T-helper 1 cell treated with Interleukin-12 subunit alpha and Interleukin-12 subunit beta and Interleukin-4 antibody, amounts not matched to agents 30 μg/mL and 1 μg/mL, for 36 hours (primary cell): ENCODE measurements at regions not wholly inside any gene's neighbourhood (a gene's known extent, or its start where the extent isn't known, plus 50 kb on each side); places are given as distances from the start of the nearest gene placed in this dataset.
"Not testable (repeated sequence)": the region's sequence is repeated elsewhere in the genome, so short reads cannot be mapped to it uniquely, and the experiment has no call there.

ENCODE experiments used
- H3K27ac Mint-ChIP-seq: one replicate; pipeline ENCODE4 v1.8.0; 2021; ENCODE audit warnings: mild to moderate bottlenecking, mixed read lengths
- H3K27me3 Mint-ChIP-seq: one replicate; pipeline ENCODE4 v1.8.0; 2021; ENCODE audit warnings: low read depth, mixed read lengths
- H3K36me3 Mint-ChIP-seq: one replicate; pipeline ENCODE4 v1.8.0; 2021; ENCODE audit warnings: low read depth, mixed read lengths
- H3K4me1 Mint-ChIP-seq: one replicate; pipeline ENCODE4 v1.8.0; 2021; ENCODE audit warnings: low read depth, mixed read lengths
- H3K4me3 Mint-ChIP-seq: one replicate; pipeline ENCODE4 v1.8.0; 2021; ENCODE audit warnings: mild to moderate bottlenecking, moderate library complexity, mixed read lengths
- H3K9me3 Mint-ChIP-seq: one replicate; pipeline ENCODE4 v1.8.0; 2021; ENCODE audit warnings: mixed read lengths

- no peaks in the 10 kb centered on the region for H3K27me3 Mint-ChIP-seq
- H3K4me1 Mint-ChIP-seq, result no peaks in the 10 kb centered on the region
- H3K4me3 Mint-ChIP-seq, result no peak overlapping the region
- H3K9me3 Mint-ChIP-seq, result no peaks in the 10 kb centered on the region
- no peak overlapping the region for H3K27ac Mint-ChIP-seq
- no peaks in the 10 kb centered on the region for H3K36me3 Mint-ChIP-seq
Observed at GRCh38 chr2:195168369-195168768, 488.7 kb upstream of the SLC39A10 start.

- no peaks in the 10 kb centered on the region for H3K27me3 Mint-ChIP-seq
- H3K36me3 Mint-ChIP-seq, result no peaks in the 10 kb centered on the region
- no peaks in the 10 kb centered on the region for H3K4me1 Mint-ChIP-seq
- no peak overlapping the region for H3K27ac Mint-ChIP-seq
- H3K9me3 Mint-ChIP-seq, result no peaks in the 10 kb centered on the region
- no peak overlapping the region for H3K4me3 Mint-ChIP-seq
Observed at GRCh38 chr2:195164930-195165329, 492.1 kb upstream of the SLC39A10 start.

GRCh38 chr2:195162918-195163317 lies 494.1 kb upstream of the SLC39A10 start:
- H3K27ac Mint-ChIP-seq, result no peak overlapping the region
- no peaks in the 10 kb centered on the region for H3K4me1 Mint-ChIP-seq

GRCh38 chr2:195162194-195162593 lies 494.8 kb upstream of the SLC39A10 start:
- H3K27me3 Mint-ChIP-seq, result no peaks in the 10 kb centered on the region

More at GRCh38 chr2:195162918-195163317, 494.1 kb upstream of the SLC39A10 start:
- Mint-ChIP-seq H3K27me3 (no peaks in the 10 kb centered on the region), H3K4me3 (no peak overlapping the region), H3K36me3 (no peaks in the 10 kb centered on the region), H3K9me3 (no peaks in the 10 kb centered on the region)

GRCh38 chr2:195160963-195161362 lies 496.1 kb upstream of the SLC39A10 start:
- H3K4me3 Mint-ChIP-seq, result no peak overlapping the region
- no peaks in the 10 kb centered on the region for H3K9me3 Mint-ChIP-seq
- H3K4me1 Mint-ChIP-seq, result no peaks in the 10 kb centered on the region
- H3K27me3 Mint-ChIP-seq, result no peaks in the 10 kb centered on the region
- no peak overlapping the region for H3K27ac Mint-ChIP-seq
- H3K36me3 Mint-ChIP-seq, result no peaks in the 10 kb centered on the region

More at GRCh38 chr2:195162194-195162593, 494.8 kb upstream of the SLC39A10 start:
- Mint-ChIP-seq H3K36me3 (no peaks in the 10 kb centered on the region), H3K9me3 (no peaks in the 10 kb centered on the region), H3K27ac (no peak overlapping the region), H3K4me1 (no peaks in the 10 kb centered on the region), H3K4me3 (no peak overlapping the region)

- H3K27ac Mint-ChIP-seq, result no peak overlapping the region
- H3K36me3 Mint-ChIP-seq, result no peaks in the 10 kb centered on the region
- no peaks in the 10 kb centered on the region for H3K9me3 Mint-ChIP-seq
- H3K4me3 Mint-ChIP-seq, result no peak overlapping the region
- no peaks in the 10 kb centered on the region for H3K4me1 Mint-ChIP-seq
- H3K27me3 Mint-ChIP-seq, result no peaks in the 10 kb centered on the region
Observed at GRCh38 chr2:195151711-195152110, 505.3 kb upstream of the SLC39A10 start.

GRCh38 chr2:195150819-195151218 lies 506.2 kb upstream of the SLC39A10 start:
- Mint-ChIP-seq H3K9me3 (no peaks in the 10 kb centered on the region), H3K4me1 (no peaks in the 10 kb centered on the region), H3K36me3 (no peaks in the 10 kb centered on the region), H3K27me3 (no peaks in the 10 kb centered on the region), H3K4me3 (no peak overlapping the region), H3K27ac (no peak overlapping the region)

- Mint-ChIP-seq H3K27ac (no peak overlapping the region), H3K27me3 (no peaks in the 10 kb centered on the region), H3K36me3 (no peaks in the 10 kb centered on the region), H3K9me3 (no peaks in the 10 kb centered on the region), H3K4me1 (no peaks in the 10 kb centered on the region), H3K4me3 (no peak overlapping the region)
Observed at GRCh38 chr2:195148004-195148403, 509.0 kb upstream of the SLC39A10 start.

GRCh38 chr2:195146761-195147541 lies 510.1 kb upstream of the SLC39A10 start:
- H3K9me3 Mint-ChIP-seq, result no peaks in the 10 kb centered on the region
- H3K4me3 Mint-ChIP-seq, result no peak overlapping the region
- no peaks in the 10 kb centered on the region for H3K4me1 Mint-ChIP-seq
- H3K36me3 Mint-ChIP-seq, result no peaks in the 10 kb centered on the region
- no peaks in the 10 kb centered on the region for H3K27me3 Mint-ChIP-seq
- no peak overlapping the region for H3K27ac Mint-ChIP-seq

- no peaks in the 10 kb centered on the region for H3K4me1 Mint-ChIP-seq
- H3K27me3 Mint-ChIP-seq, result no peaks in the 10 kb centered on the region
- no peaks in the 10 kb centered on the region for H3K36me3 Mint-ChIP-seq
- no peak overlapping the region for H3K4me3 Mint-ChIP-seq
- H3K9me3 Mint-ChIP-seq, result no peaks in the 10 kb centered on the region
- no peak overlapping the region for H3K27ac Mint-ChIP-seq
Observed at GRCh38 chr2:195138435-195138834, 518.6 kb upstream of the SLC39A10 start.

GRCh38 chr2:195125889-195126288 lies 531.1 kb upstream of the SLC39A10 start:
- not testable (repeated sequence) for H3K4me3 Mint-ChIP-seq, H3K4me1 Mint-ChIP-seq, H3K27me3 Mint-ChIP-seq, H3K27ac Mint-ChIP-seq, H3K36me3 Mint-ChIP-seq, H3K9me3 Mint-ChIP-seq

GRCh38 chr2:195124391-195125079 lies 532.5 kb upstream of the SLC39A10 start:
- H3K27ac Mint-ChIP-seq, result no peak overlapping the region

GRCh38 chr2:195122653-195123052 lies 534.4 kb upstream of the SLC39A10 start:
- Mint-ChIP-seq H3K4me1 (no peaks in the 10 kb centered on the region), H3K36me3 (no peaks in the 10 kb centered on the region), H3K27me3 (no peaks in the 10 kb centered on the region), H3K4me3 (no peak overlapping the region), H3K27ac (no peak overlapping the region), H3K9me3 (no peaks in the 10 kb centered on the region)

More at GRCh38 chr2:195124391-195125079, 532.5 kb upstream of the SLC39A10 start:
- H3K4me1 Mint-ChIP-seq, result no peaks in the 10 kb centered on the region
- H3K27me3 Mint-ChIP-seq, result no peaks in the 10 kb centered on the region
- no peaks in the 10 kb centered on the region for H3K9me3 Mint-ChIP-seq
- H3K36me3 Mint-ChIP-seq, result no peaks in the 10 kb centered on the region
- no peak overlapping the region for H3K4me3 Mint-ChIP-seq

GRCh38 chr2:195121341-195121740 lies 535.7 kb upstream of the SLC39A10 start:
- Mint-ChIP-seq H3K9me3 (no peaks in the 10 kb centered on the region), H3K4me1 (no peaks in the 10 kb centered on the region), H3K36me3 (no peaks in the 10 kb centered on the region), H3K27me3 (no peaks in the 10 kb centered on the region), H3K4me3 (no peak overlapping the region), H3K27ac (no peak overlapping the region)

- H3K9me3 Mint-ChIP-seq, result no peaks in the 10 kb centered on the region
- no peak overlapping the region for H3K27ac Mint-ChIP-seq
- no peak overlapping the region for H3K4me3 Mint-ChIP-seq
- H3K36me3 Mint-ChIP-seq, result no peaks in the 10 kb centered on the region
- no peaks in the 10 kb centered on the region for H3K27me3 Mint-ChIP-seq
- H3K4me1 Mint-ChIP-seq, result no peaks in the 10 kb centered on the region
Observed at GRCh38 chr2:195119231-195119630, 537.8 kb upstream of the SLC39A10 start.
